ENCODE measurements at regions not wholly inside any gene's neighbourhood (a gene's known extent, or its start where the extent isn't known, plus 50 kb on each side); places are given as distances from the start of the nearest gene placed in this dataset.

- intact Hi-C loops (cut with micrococcal nuclease; ENCODE audit: unreplicated experiment): no loop called here
- Mint-ChIP-seq H3K27ac (ENCODE audit: unreplicated experiment) (no peak overlapping the region), H3K36me3 (ENCODE audit: insufficient read depth, unreplicated experiment) (no peaks in the 10 kb centered on the region), H3K4me3 (ENCODE audit: unreplicated experiment) (no peak overlapping the region), H3K9me3 (ENCODE audit: unreplicated experiment) (no peaks in the 10 kb centered on the region), H3K27me3 (ENCODE audit: insufficient read depth, unreplicated experiment) (no peaks in the 10 kb centered on the region), H3K4me1 (ENCODE audit: low read depth, unreplicated experiment) (no peaks in the 10 kb centered on the region)
- no peaks in the 10 kb centered on the region for H3K4me1 ChIP-seq
- TF ChIP-seq CTCF (IDR thresholded peaks at IDR 0.05; ENCODE audit: insufficient read depth in 1 of 2, low read depth in 1 of 2, low read length in 1 of 2, severe bottlenecking in 1 of 2, unreplicated experiment in 1 of 2): no peak
- no peaks in the 10 kb centered on the region for H3K36me3 ChIP-seq (ENCODE audit: control insufficient read depth, insufficient read depth, low read length)
- BruUV-seq (replicated peaks): no TSS peak
- POLR2A ChIA-PET: no interaction called here
- DNase-seq: no peak
- no peak overlapping the region for H3K4me3 ChIP-seq (ENCODE audit: low read depth, low read length)
- CTCF ChIA-PET: no interaction called here
- H3K27me3 ChIP-seq (replicated peaks; ENCODE audit: control insufficient read depth, insufficient read depth, low read length): no peaks in the 10 kb centered on the region
- H3K9me3 ChIP-seq: no peaks in the 10 kb centered on the region
Observed at GRCh38 chr4:122548886-122549630, 71.8 kb downstream of the IL21 start.

GRCh38 chr4:122548452-122548851 is 72.4 kb downstream of the IL21 start:
- H3K9me3 Mint-ChIP-seq (ENCODE audit: unreplicated experiment): no peaks in the 10 kb centered on the region
- H3K4me1 Mint-ChIP-seq (ENCODE audit: low read depth, unreplicated experiment): no peaks in the 10 kb centered on the region
- DNase-seq: no peak
- H3K4me3 Mint-ChIP-seq (ENCODE audit: unreplicated experiment): no peak overlapping the region
- no peaks in the 10 kb centered on the region for H3K4me1 ChIP-seq
- no peaks in the 10 kb centered on the region for H3K9me3 ChIP-seq
- no peaks in the 10 kb centered on the region for H3K27me3 ChIP-seq (replicated peaks; ENCODE audit: control insufficient read depth, insufficient read depth, low read length)
- no peak for TF ChIP-seq CTCF (IDR thresholded peaks at IDR 0.05; ENCODE audit: insufficient read depth in 1 of 2, low read depth in 1 of 2, low read length in 1 of 2, severe bottlenecking in 1 of 2, unreplicated experiment in 1 of 2)
- H3K36me3 Mint-ChIP-seq (ENCODE audit: insufficient read depth, unreplicated experiment): no peaks in the 10 kb centered on the region
- no peaks in the 10 kb centered on the region for H3K36me3 ChIP-seq (ENCODE audit: control insufficient read depth, insufficient read depth, low read length)
- no peak overlapping the region for H3K4me3 ChIP-seq (ENCODE audit: low read depth, low read length)
- ChIA-PET CTCF (no interaction called here), POLR2A (no interaction called here)
- no peaks in the 10 kb centered on the region for H3K27me3 Mint-ChIP-seq (ENCODE audit: insufficient read depth, unreplicated experiment)
- no TSS peak for BruUV-seq (replicated peaks)
- no peak overlapping the region for H3K27ac Mint-ChIP-seq (ENCODE audit: unreplicated experiment)
- intact Hi-C loops (cut with micrococcal nuclease; ENCODE audit: unreplicated experiment): no loop called here

- Mint-ChIP-seq H3K9me3 (ENCODE audit: unreplicated experiment) (no peaks in the 10 kb centered on the region), H3K36me3 (ENCODE audit: insufficient read depth, unreplicated experiment) (no peaks in the 10 kb centered on the region), H3K4me3 (ENCODE audit: unreplicated experiment) (no peak overlapping the region), H3K27ac (ENCODE audit: unreplicated experiment) (no peak overlapping the region), H3K4me1 (ENCODE audit: low read depth, unreplicated experiment) (no peaks in the 10 kb centered on the region), H3K27me3 (ENCODE audit: insufficient read depth, unreplicated experiment) (no peaks in the 10 kb centered on the region)
- no peaks in the 10 kb centered on the region for H3K36me3 ChIP-seq (ENCODE audit: control insufficient read depth, insufficient read depth, low read length)
- TF ChIP-seq CTCF (IDR thresholded peaks at IDR 0.05; ENCODE audit: insufficient read depth in 1 of 2, low read depth in 1 of 2, low read length in 1 of 2, severe bottlenecking in 1 of 2, unreplicated experiment in 1 of 2): no peak
- no peak for DNase-seq
- intact Hi-C loops (cut with micrococcal nuclease; ENCODE audit: unreplicated experiment): no loop called here
- H3K4me1 ChIP-seq: no peaks in the 10 kb centered on the region
- BruUV-seq (replicated peaks): no TSS peak
- no peak overlapping the region for H3K4me3 ChIP-seq (ENCODE audit: low read depth, low read length)
- no peaks in the 10 kb centered on the region for H3K27me3 ChIP-seq (replicated peaks; ENCODE audit: control insufficient read depth, insufficient read depth, low read length)
- POLR2A ChIA-PET: no interaction called here
- CTCF ChIA-PET: no interaction called here
- H3K9me3 ChIP-seq: 0 out of 2 replicates have a peak, but pooled peaks cover 4% of the 10 kb centered on the region
Observed at GRCh38 chr4:122542411-122543236, 78.2 kb downstream of the IL21 start.

Data from Caco-2 (cell line).